SKM-1 treated with dmso at 0.1 percent for 144 hours (cell line): ENCODE measurements at regions not wholly inside any gene's neighbourhood (a gene's known extent, or its start where the extent isn't known, plus 50 kb on each side); places are given as distances from the start of the nearest gene placed in this dataset.

Source experiments
- DNase-seq: peaks from one replicate; lab custom pipeline; 2025; ENCODE audit not compliant: unreplicated experiment; lab: John Stamatoyannopoulos, UW

- DNase-seq, result no peak
Measured at GRCh38 chr9:115914291-115914690, 239.3 kb upstream of the PAPPA start.

- DNase-seq, result no peak
Measured at GRCh38 chr9:115921301-115921700, 232.3 kb upstream of the PAPPA start.

GRCh38 chr9:115922444-115922843 lies 231.1 kb upstream of the PAPPA start:
- no peak for DNase-seq

- DNase-seq, result no peak
Measured at GRCh38 chr9:115923410-115923809, 230.2 kb upstream of the PAPPA start.

- no peak for DNase-seq
Measured at GRCh38 chr9:115923903-115924668, 229.5 kb upstream of the PAPPA start.

GRCh38 chr9:115924669-115924987 lies 229.0 kb upstream of the PAPPA start:
- DNase-seq, result no peak

GRCh38 chr9:115925424-115925823 lies 228.2 kb upstream of the PAPPA start:
- no peak for DNase-seq

- no peak for DNase-seq
Measured at GRCh38 chr9:115930472-115930871, 223.1 kb upstream of the PAPPA start.

GRCh38 chr9:115938479-115938878 lies 215.1 kb upstream of the PAPPA start:
- DNase-seq, result no peak

- DNase-seq, result no peak
Measured at GRCh38 chr9:115939065-115939765, 214.4 kb upstream of the PAPPA start.

GRCh38 chr9:115941561-115942315 lies 211.9 kb upstream of the PAPPA start:
- no peak for DNase-seq

GRCh38 chr9:115943431-115944165 lies 210.0 kb upstream of the PAPPA start:
- no peak for DNase-seq

GRCh38 chr9:115944166-115944948 lies 209.2 kb upstream of the PAPPA start:
- no peak for DNase-seq

GRCh38 chr9:115945009-115945431 lies 208.6 kb upstream of the PAPPA start:
- DNase-seq, result no peak

GRCh38 chr9:115946530-115946929 lies 207.1 kb upstream of the PAPPA start:
- no peak for DNase-seq

GRCh38 chr9:115951977-115952376 lies 201.6 kb upstream of the PAPPA start:
- no peak for DNase-seq

GRCh38 chr9:115952430-115953292 lies 200.9 kb upstream of the PAPPA start:
- no peak for DNase-seq

- no peak for DNase-seq
Measured at GRCh38 chr9:115956371-115956770, 197.2 kb upstream of the PAPPA start.

- no peak for DNase-seq
Measured at GRCh38 chr9:115957585-115957984, 196.0 kb upstream of the PAPPA start.
